Epithelial cell of proximal tubule (primary cell): ENCODE measurements at regions not wholly inside any gene's neighbourhood (a gene's known extent, or its start where the extent isn't known, plus 50 kb on each side); places are given as distances from the start of the nearest gene placed in this dataset.

Source experiments
- DNase-seq: peaks from one replicate; pipeline ENCODE4 v3.0.0-alpha.2; 2011; ENCODE audit warnings: low read depth
- H3K4me3 ChIP-seq: 2 replicates; pipeline ENCODE4 v1.5.1; 2011; ENCODE audit warnings: low read depth, mild to moderate bottlenecking, low read length
- TF ChIP-seq, protein P1 (sequence below): conservative IDR thresholded peaks from 2 replicates; pipeline ENCODE4 v1.5.1; 2012; ENCODE audit warnings: low read depth, mild to moderate bottlenecking, low read length

- H3K4me3 ChIP-seq, result no peak overlapping the region
- TF ChIP-seq, protein P1, sequence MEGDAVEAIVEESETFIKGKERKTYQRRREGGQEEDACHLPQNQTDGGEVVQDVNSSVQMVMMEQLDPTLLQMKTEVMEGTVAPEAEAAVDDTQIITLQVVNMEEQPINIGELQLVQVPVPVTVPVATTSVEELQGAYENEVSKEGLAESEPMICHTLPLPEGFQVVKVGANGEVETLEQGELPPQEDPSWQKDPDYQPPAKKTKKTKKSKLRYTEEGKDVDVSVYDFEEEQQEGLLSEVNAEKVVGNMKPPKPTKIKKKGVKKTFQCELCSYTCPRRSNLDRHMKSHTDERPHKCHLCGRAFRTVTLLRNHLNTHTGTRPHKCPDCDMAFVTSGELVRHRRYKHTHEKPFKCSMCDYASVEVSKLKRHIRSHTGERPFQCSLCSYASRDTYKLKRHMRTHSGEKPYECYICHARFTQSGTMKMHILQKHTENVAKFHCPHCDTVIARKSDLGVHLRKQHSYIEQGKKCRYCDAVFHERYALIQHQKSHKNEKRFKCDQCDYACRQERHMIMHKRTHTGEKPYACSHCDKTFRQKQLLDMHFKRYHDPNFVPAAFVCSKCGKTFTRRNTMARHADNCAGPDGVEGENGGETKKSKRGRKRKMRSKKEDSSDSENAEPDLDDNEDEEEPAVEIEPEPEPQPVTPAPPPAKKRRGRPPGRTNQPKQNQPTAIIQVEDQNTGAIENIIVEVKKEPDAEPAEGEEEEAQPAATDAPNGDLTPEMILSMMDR, result no peak
- no peak for DNase-seq
Observed at GRCh38 chr3:90016555-90016954, 909.1 kb downstream of the EPHA3 start.

DNA sequence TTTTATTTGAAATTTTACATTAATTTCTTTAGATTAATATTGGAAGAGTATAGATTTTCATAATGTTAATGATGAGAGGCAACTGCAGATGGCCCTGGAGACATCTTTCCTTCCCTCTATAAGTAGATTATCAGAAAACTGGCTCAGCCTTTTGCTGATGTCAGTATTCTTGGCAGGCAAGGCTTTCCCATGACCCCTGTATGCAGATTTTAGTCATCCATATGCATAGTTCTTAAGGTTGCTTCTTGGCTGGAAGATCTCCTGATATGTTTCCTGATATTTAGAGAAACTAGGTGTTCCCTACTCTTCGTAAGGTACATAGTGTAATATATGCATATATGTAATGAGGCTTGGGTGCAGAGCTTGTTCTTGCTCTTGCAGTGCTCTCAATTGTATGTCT is 911.4 kb downstream of the EPHA3 start:
- no peak overlapping the region for H3K4me3 ChIP-seq
- DNase-seq, result no peak
- TF ChIP-seq, protein P1, result no peak

GRCh38 chr3:90025019-90025418 is 917.6 kb downstream of the EPHA3 start:
- TF ChIP-seq, protein P1, result no peak
- DNase-seq, result no peak
- H3K4me3 ChIP-seq, result no peak overlapping the region

DNA sequence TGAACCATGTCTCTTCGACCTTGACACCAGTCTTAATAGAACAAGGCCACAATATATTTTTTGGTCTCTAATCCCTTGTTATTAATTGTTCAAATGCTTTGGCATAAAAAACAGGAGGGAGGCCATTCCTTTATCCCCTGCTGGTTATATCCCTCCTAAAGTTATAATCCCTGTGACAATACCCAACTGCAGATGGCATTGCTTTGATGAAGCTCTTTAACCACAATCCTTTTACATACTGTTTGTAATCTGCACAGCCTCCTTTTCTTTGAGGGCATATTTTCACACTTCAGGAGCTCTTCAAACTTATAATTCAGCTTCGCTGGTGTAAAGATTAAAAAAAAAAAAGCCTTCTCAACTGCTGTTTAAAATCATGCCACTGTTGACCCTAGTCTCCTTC is 919.0 kb downstream of the EPHA3 start:
- H3K4me3 ChIP-seq, result no peak overlapping the region
- no peak for DNase-seq
- TF ChIP-seq, protein P1, result no peak

- TF ChIP-seq, protein P1, result no peak
- H3K4me3 ChIP-seq, result no peak overlapping the region
- no peak for DNase-seq
Observed at GRCh38 chr3:90031121-90031520, 923.7 kb downstream of the EPHA3 start.

DNA sequence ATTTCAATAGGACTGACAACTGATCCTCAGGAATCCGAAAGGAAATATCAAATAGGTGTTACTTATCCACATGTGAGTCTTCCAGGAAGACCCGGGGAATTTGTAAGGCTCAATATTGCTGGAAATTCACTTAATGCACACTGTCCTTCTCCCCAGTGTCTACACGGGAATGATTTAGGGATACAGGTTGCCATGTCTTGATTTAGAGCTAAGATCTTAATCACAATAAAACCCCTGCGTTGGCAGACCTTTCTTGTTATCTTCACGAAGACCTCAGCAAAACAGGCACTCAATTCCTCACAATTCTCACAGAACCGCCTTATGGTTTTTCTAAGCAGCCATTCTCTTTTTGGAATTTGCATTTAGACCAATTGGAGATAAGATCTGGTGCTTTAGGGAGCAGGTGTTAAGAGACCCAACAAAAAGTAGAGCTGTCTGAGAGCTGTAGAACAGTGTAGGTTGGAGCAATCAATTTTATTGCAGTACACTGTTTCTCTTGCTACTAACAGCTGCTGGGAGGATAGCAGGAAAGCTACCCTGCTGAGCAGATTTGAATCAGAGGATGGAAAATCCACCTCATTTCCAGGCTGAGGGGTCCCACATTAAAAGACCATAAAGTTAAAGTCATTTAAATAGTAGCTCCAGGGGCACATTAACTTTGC is 925.7 kb downstream of the EPHA3 start:
- TF ChIP-seq, protein P1, result no peak
- DNase-seq, result no peak
- H3K4me3 ChIP-seq, result no peak overlapping the region

DNA sequence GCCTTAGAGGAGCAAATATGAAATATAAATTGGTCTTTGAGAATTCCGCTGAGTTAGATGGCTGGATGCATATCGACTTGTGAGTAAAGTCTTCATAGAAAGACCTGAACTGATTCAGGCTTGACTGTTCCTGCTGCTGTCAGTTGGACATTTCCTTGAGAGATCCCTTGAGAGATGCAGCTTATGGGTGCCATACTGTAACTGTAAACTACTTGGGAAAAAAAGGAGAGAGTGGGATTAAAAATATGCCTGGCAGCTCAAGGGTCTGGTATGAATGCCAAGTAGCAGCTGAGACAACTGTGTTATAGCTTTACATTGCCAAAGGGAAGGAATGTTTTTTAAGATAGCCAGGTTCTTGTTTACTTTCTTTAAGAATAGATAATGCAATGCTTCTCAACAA is 926.6 kb downstream of the EPHA3 start:
- no peak for DNase-seq
- no peak overlapping the region for H3K4me3 ChIP-seq
- TF ChIP-seq, protein P1, result no peak
